DMS 273 (cell line): ENCODE measurements at regions not wholly inside any gene's neighbourhood (a gene's known extent, or its start where the extent isn't known, plus 50 kb on each side); places are given as distances from the start of the nearest gene placed in this dataset.

Experiments used
- DNase-seq: peaks from one replicate; lab custom pipeline; 2025; ENCODE audit not compliant: unreplicated experiment; lab: John Stamatoyannopoulos, UW

DNA sequence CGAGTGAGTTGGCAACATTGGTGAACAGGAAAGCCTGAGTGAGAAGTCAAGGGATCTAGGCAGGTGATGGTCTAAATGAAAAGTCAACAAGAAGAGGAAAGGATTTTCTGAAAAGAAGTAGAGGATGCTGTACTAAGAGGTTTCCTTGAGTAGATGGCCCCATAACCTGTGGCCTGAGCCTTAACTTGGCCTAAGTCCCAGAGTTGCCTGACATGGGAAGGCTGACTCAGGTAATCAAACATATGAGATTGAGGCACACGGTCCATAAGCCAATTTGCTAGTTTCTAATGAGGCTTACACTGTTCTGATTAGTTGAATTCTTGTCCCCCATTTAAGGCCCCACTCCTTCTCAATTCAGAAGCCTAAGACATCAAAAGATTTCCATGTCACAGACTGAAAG lies 262.5 kb upstream of the LMCD1 start:
- DNase-seq, result no peak

DNA sequence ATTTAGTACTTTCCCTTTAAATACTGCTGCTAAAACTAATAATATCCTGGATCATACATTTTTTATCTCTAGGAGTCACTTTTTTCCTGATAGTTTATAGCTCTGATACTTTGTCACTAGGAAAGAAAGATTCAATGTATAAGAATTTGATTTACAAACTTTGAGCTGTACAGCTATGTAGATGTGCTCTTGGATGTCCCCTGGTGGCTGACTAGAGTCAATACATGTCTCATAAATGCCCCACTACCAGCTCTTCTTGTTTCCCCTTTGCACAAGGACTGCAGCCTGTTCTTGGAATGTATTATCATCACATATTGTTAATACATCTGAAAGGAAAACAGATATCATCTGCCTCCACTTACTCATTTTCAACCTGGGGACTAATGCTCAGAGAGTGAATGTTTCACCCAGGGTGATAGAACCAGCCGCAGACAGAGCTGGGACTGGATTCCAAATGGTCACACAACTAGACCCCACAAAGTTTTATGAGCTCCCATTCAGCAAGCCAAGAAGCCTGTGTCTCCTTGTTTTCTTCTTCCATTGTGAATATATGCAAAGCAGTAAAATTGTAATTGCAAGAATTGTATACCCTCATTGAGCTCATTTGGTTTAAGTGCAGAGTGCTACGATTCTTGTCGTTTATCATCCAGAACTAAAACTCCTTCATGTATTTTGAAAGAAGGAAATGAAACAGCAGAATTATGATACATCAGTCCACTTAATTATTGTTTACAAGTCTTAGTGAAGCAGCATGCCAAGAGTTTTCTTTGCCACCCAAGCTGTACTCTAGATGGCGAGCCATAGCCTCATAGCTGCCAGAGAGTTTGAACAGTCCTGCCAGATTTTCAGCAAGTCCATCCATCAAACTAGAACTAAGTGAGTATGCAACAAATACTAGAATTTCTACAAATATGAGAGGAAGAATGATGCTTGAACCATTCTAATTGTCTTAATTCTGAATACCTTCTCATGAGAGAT lies 261.6 kb upstream of the LMCD1 start:
- DNase-seq, result peak; percentile 50

DNA sequence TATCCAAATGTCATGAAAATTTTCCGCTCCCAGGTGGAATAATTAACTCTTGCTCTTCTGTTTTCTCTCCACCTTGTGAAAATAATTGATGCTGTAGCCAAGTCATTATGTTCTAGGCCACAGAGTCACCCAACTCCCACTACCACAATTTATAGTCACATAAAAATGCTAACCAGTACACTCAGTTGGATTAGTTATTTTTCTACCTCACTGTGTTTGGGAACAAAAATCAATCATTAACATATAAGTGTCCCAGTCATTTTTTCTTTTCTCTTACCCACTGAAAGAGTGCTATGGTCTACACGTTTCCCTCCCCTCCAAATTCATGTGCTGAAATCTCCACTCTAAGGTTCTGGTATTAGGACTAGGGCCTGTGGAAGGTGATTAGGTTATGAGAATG lies 255.6 kb upstream of the LMCD1 start:
- no peak for DNase-seq

DNA sequence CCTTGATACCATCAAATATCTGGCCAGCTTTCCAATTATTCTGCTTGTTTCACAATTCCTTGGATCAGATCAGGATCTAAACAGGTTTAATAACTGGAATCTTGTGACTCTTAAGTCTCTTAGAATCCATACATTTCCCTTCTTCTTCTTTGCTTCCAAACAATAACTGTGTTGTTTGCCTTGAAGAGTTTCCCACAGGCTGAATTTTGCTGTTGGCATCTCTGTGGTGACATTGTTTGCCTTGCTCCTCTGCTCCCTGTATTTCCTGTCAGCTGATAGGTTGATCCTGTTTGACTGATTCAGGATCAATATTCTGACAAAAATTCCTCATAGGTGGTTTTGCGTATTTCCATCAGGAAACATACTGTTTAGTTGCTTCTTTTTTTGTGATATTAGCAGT lies 248.4 kb upstream of the LMCD1 start:
- DNase-seq, result no peak

DNA sequence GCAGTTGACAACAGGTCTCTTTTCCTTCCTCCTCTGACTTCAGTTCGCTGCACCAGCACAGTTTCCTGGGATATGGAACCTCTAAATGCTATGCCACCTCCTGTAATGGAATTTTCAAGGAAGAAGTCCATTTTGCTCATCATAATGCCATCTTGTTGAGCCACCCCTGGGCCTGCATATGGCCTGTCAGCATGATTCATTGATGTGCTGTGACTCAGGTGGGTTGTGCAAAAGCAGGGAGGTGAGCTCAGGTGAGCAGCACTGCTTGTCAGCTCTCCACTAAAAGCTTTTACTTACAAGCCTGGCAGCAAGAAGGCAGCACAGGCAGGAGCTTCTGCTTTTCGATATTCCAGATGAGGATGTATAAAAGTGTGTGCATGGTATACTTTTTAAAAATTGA lies 247.1 kb upstream of the LMCD1 start:
- no peak for DNase-seq

DNA sequence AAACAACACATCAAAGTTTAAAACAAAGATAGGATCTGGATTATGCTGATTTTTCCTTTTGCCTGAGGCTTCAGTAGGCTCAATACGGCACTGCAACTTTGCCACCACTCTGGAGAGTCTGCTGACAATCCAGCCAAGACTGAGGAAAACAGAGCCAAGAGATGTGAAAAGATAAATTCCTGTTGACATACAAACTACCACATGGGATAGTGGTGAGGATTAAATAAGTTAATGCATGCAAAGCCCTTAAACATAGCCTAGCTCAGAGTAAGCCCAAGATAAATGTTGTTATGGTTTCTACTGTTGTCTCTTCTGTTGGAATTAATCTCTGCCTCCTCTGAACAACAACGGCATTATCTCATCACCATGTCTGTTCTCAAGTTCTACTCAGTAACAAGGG lies 245.9 kb upstream of the LMCD1 start:
- DNase-seq, result no peak

DNA sequence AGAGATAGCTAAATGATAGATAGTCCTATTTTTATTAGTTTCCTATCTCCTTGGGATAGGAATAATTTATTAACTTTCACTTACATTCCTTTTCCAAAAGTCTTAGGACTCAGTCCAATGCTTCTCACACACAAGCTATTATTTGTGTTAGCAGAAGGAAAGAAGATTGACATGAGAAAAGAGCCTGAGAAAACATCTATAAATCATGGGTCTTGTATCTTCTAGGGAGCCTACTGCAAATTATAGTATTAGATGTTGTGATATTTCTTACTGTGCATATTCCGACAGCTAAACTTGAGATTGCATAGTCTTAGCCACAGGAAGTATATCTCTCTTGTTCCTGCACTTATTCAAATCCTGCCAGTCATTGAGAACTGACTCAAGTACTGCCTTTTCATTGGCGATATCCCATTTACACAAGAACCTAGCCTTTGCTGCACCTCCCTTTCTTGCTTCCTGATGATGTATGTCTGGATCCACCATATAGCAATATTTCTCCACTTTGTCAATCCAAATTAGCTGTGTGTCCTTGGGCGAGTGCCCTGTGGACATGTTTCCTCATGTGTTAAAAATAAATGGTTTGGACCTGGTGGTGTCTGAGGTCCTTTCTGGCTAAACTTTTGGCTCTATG lies 245.1 kb upstream of the LMCD1 start:
- DNase-seq, result no peak

DNA sequence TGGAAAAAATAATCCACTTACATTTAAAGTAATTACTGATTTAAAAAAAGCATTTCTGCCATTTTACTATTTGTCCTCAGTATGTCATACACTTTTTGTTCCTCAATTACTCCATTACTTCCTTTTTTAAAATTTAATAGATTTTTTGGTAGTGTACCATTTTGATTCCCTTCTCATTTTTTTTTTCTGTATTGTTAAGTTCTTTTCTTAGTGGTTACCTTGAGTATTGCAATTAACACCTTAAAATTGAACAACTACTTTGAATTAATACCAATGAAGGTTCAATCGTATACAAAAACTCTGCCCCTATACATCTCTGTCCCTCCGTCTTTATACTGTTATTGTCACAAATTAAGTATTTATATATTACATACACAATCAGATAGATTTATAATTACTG lies 240.6 kb upstream of the LMCD1 start:
- no peak for DNase-seq

DNA sequence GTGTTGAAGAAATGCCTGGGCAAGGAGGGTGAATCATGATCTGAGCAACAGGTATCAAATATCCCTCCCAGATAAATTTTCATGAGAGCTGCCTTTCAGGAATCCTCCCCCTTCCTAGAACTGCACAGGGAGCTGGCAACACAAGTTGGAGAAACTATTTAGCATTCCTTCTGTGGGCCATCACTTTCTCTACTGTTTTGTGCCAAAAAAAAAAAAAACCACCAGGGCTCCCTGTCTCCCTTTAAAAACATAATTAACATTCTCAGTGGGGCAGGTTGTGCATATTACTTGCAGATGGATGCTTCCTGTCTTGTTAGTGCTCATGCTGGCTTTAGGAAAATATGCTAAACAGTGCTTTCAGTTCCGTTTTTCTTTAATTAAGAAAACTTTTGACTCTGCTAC lies 234.9 kb upstream of the LMCD1 start:
- no peak for DNase-seq

DNA sequence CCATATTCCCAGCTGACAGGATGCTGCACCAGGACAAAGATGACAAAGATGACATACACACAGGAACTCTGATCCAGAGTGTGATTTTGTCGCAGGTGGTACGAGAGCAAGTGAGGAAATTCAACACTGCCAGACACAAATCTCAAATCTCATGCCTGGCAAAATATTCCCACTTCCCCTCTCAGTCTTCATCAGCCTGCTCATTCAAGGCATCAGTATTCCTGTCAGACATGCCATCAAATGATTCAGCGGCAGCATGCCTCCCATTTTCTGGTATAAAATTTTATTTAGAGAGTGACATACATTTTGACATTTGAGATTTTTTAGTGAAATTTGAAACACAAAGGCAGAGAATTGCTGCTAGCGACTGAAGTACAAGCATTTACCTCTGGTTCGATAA lies 228.1 kb upstream of the LMCD1 start:
- DNase-seq, result no peak

DNA sequence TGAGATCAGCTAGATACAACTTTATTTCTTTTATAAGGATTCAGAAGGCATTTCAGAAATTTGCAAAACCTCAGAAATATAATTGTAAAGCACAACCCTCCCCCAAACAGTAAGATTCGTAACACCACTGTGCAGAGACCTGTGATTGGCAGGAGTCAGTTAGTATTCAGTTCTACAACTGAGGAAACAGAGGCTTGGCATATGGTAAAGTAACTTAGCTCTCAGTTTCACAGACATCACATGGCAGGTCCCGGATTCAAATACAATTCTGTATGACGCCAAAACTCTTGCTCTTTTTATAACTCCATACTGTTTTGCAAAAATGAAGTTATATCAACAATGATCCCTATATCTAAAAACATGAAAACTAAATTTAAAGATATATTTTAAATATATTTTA lies 225.6 kb upstream of the LMCD1 start:
- no peak for DNase-seq

DNA sequence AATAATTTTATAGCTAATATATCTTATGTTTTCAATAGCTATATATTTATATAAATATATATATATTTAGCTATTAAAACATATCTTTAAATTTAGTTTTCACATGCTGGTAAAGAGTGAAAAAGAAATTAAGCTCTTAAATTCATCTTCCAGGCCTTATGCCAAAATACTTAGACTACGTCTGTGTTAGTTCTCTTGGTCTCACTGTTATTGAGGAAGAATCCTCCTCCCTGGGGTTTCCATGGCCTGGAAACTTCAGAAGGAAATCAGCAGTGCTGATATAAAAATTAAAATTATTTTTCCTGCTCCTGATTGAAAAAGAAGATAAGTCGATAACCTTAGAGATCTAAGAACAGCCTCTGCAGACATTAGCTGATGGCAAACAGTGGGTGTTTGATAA lies 225.1 kb upstream of the LMCD1 start:
- DNase-seq, result no peak

DNA sequence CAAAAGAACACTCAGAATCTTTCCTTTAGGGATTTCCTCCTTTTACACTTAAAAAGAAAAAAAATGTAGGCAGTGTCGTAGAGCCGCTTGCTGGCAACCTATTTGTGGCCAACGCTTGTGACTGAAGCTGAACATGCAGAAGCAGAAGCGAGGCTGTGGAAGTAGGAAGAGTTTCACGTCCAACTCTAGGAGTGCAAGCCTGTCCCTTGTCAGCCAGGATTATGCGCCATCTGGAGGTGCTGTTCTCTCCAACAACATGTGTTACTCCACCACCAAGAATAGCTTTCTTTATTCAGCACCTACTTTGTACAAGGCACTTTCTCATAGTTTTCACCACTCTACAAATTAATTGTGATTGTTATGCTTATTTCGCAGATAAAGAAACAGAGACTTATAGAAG lies 223.2 kb upstream of the LMCD1 start:
- DNase-seq, result peak; percentile 0

DNA sequence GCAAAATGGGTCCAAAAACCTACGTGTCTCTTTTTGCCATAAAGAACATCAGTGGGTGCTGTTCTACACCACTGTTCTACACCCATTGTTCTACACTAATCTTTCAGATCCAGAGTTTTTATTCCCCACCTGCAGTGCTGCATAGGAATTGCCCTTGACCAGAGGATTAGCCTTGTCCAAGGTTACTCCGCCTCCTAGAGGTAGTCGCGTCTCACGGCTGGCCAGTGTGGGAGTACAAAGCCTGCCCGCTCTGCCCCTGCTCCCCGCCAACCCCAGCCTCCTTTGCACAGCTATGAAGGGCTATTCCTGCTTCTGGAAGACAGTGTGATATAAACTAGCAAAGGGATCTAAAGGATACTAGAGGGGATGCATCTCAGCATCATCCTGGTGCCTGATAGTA lies 222.1 kb upstream of the LMCD1 start:
- no peak for DNase-seq

DNA sequence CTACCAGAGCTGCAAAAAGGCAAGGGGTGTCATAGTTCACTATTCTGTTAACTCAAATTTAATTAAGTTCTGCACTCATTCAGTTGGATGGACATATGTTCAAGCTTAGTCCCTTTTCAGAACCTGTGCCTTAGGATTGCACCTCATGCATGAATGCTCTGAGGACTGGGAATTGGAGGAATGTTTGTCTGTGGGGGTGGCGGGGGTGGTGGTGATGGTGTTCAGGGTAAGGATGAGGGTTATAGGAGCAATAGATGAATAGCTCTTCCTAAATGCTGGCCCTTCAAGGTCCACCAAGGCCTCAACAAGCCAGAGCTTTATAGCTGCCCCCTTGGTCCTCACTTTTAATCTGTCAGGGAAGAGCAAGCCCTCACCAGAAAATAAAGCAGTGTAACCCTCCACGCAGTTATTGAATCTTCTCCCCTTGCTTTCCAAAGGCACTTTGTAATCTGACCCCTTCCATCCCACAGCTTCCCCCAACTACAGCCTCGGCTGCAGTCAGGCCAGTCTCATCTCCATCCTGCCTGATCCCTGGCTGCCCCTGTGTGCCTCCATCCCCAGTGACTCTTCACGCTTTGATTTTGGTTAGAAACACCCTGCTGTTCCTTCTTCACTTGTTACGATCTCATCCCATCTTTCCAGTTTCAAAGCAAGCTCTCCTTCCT lies 221.6 kb upstream of the LMCD1 start:
- DNase-seq, result no peak

DNA sequence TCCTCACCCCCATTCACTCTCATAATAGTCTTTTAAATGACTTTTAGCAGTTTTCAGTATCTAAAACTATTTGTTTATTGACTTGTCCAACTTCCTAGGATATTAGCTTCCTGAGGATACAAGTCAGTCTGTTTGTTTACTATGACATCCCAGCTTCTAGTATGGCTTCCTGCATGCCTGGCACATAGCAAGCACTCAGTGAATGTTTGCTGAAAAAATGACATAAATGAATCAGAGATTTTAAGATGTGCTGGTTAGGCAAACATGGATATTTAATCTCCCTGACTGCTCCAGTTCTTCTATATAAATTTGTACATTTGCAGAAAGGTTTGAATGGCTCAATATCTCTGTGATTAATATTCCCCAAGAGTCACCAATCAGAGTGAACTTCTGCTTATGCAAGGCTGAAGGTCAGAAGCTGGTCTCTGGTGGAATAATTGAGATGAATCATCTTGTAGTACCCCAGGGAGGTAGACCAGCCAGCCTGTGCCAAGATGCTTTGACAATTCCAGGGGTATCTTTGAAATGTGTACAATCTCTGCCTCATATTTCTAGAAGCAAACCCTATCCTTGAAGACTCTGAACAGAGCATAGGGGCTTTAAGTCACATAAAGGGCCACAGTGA lies 219.0 kb upstream of the LMCD1 start:
- no peak for DNase-seq

DNA sequence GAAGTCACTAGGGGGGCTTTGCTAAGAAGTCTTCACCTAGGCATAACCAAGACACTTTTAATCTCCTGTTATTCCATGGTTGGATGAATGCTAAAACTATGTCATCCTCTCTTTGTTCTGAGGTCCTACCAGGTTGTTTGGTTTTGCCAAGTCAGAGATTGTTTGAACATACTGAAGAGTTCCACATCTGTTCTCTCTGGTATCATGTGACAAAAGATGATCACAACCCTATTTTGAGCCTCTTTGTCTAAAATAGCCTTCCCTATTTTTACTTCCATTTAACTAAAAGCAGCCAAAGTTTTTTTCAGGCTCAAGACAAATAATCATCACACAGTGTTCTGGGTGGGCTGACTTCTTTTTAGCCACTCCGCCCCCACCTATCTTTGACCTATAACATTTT lies 218.4 kb upstream of the LMCD1 start:
- no peak for DNase-seq

DNA sequence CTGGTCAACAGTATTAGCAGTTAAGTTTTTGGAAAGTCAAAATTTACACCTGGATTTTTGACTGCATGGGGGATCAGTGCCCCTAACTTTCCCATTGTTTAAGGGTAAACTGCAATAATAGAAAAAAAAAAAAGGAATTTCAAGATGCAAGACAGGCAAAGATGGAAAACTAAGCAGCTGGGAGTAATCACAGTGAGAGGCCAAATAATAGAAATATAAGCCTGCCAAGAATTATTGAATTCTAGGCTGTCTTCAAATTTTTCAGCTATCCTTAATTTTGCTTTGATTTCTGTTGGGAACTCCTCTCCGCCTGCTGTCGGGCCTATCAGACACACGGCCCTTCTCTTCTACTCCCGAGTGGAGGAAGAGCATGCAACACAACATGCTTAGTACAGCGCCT lies 215.5 kb upstream of the LMCD1 start:
- no peak for DNase-seq

DNA sequence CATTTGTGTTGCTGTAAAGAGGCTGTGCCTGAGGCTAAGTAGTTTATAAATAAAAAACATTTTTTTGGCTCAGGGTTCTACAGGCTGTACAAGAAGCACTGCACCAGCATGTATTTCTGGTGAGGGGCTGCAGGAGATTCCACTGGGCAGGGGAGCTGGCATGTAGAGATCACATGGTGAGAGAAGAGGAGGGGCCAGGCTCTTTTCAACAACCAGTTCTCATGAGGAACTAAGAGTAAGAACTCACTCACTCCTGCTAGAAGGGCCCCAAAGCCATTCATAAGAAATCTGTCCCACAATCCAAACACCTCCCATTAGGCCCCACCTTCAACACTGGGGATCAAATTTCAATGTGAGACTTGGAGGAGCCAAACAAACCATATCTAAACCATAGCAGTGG lies 214.9 kb upstream of the LMCD1 start:
- no peak for DNase-seq

DNA sequence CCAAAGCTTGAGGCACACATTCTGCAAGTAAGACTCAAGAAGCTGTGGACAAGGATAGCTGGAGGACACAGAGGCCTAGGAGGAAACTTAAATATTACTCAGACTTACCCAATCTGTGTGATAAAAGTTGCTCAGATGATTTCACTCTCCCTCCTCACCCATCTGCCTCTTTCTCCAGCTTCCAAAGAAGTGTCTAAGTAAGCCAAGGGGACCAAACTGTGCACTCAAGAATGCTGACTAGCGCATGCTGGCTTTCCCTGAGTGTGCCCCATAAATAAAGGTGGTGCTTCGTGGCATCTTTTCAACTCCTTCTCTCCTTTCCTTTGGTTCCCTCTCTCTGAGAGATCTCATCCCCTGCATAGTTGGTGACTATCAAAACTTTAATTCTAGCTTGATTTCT lies 211.0 kb upstream of the LMCD1 start:
- DNase-seq, result no peak

DNA sequence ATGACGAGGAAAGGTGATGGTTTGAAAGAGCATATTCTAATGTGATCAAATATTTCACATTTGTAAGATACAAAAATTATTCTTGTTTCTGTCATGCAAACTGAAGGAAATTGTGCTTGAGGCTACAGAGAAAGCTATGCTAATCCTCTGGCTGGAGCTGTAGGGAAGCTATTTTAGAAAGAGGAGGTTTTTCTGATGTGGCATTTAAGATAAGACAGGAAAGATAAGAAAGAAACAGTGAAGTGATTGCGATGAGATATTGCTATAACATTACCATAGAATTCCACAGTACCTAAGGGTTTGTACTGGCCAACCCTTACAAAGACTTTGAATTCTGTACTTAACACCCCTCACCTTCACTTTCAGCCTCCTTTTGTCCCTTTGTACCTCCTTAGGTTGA lies 205.2 kb upstream of the LMCD1 start:
- no peak for DNase-seq
